Esophagus squamous epithelium (tissue), 4 donors: ENCODE measurements at regions not wholly inside any gene's neighbourhood (a gene's known extent, or its start where the extent isn't known, plus 50 kb on each side); places are given as distances from the start of the nearest gene placed in this dataset.

Experiments
- POLR2A ChIP-seq, 4 donors: fragments of 450-650 bp; IDR thresholded peaks; one replicate each; pipeline ENCODE4 v1.6.1; 2017; ENCODE audit warnings: antibody characterized with exemption in 4 of 4, mild to moderate bottlenecking in 4 of 4, moderate library complexity in 3 of 4
- TF ChIP-seq, protein P1 (sequence below), 6 experiments: fragments of 450-650 bp in 4 of 6; fragments of 200-600 bp in 2 of 6; sonication (generic) in 2 of 6; IDR thresholded peaks; one replicate each; pipeline ENCODE4 v1.5.1; 2016 to 2019; ENCODE audit warnings: antibody characterized with exemption in 6 of 6, mild to moderate bottlenecking in 4 of 6, moderate library complexity in 4 of 6

DNA sequence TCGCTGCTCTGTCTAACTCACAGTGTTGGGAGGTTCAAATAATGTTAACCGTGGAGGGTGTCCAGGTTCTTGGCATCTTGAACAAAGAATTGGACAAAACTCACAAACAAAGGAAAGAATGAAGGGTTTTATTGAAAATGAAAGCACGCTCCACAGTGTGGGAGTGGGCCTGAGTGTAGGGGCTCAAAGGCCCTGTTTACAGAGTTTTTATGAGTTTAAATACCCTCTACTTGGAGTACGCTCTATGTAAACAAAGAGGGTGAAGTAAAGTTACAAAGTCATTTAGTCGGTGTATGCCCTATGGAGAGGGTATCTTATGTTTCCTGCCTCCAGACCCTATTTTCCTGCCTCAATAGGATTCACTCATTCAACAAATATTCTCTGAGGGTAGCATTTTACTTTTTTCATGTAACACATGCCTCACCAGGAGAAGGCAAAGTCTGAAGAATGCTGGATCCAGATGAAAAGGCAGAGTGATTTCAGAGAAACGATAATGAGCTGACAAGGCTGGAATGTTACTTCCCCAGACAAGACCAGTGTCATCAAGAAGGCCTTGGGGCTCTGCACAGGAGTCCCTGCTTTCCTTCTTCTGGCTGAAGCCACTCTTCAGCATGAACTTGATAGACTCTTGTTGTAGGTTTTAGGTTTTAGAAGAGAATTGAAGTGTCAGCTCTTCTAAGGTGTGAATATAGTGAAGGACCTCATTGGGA lies 163.6 kb downstream of the FAM43A start:
- TF ChIP-seq, protein P1, sequence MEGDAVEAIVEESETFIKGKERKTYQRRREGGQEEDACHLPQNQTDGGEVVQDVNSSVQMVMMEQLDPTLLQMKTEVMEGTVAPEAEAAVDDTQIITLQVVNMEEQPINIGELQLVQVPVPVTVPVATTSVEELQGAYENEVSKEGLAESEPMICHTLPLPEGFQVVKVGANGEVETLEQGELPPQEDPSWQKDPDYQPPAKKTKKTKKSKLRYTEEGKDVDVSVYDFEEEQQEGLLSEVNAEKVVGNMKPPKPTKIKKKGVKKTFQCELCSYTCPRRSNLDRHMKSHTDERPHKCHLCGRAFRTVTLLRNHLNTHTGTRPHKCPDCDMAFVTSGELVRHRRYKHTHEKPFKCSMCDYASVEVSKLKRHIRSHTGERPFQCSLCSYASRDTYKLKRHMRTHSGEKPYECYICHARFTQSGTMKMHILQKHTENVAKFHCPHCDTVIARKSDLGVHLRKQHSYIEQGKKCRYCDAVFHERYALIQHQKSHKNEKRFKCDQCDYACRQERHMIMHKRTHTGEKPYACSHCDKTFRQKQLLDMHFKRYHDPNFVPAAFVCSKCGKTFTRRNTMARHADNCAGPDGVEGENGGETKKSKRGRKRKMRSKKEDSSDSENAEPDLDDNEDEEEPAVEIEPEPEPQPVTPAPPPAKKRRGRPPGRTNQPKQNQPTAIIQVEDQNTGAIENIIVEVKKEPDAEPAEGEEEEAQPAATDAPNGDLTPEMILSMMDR (IDR thresholded peaks at IDR 0.05), result no peak
- TF ChIP-seq POLR2A (IDR thresholded peaks at IDR 0.05), result no peak
